ENCODE measurements at regions not wholly inside any gene's neighbourhood (a gene's known extent, or its start where the extent isn't known, plus 50 kb on each side); places are given as distances from the start of the nearest gene placed in this dataset.

DNA sequence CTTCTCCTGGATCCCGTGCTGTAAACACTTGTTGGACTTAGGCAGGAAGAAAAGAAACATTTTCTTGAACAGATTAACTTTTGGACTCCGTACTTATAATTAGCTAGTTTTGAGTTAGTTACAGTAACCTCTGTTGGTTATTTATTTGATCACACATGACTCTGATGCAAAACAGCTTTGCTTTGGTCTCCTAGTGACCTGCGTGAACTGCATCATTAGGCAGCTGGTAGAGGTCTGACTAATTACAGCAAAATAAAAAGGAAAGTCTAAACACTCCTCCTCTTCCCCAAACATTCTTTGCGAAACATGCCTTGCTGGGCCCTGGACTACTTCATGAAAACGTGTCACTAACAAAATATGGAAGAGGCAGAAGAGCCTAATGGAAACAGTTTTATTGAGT is 61.1 kb upstream of the ZFP64 start:
- in situ Hi-C loops (cut with MboI): no loop called here
- no peak overlapping the region for H2AFZ ChIP-seq

GRCh38 chr20:52251827-52252226 is 60.2 kb upstream of the ZFP64 start:
- no peak for DNase-seq
- H3K4me2 ChIP-seq (ENCODE audit: unreplicated experiment): no peak overlapping the region
- H3K4me1 ChIP-seq (ENCODE audit: insufficient read depth): no peaks in the 10 kb centered on the region
- no peaks in the 10 kb centered on the region for H3K9me2 ChIP-seq (ENCODE audit: insufficient read depth)
- no peaks in the 10 kb centered on the region for H3K79me2 ChIP-seq (ENCODE audit: insufficient read depth)
- H4K20me1 ChIP-seq (ENCODE audit: insufficient read depth): no peaks in the 10 kb centered on the region
- in situ Hi-C loops (cut with MboI): no loop called here
- TF ChIP-seq EZH2 (IDR thresholded peaks at IDR 0.05; ENCODE audit: insufficient read depth, poor library complexity, severe bottlenecking): no peak
- TF ChIP-seq EZH2phosphoT487 (IDR thresholded peaks at IDR 0.05; ENCODE audit: insufficient read depth, low read depth): no peak
- H3K4me3 ChIP-seq: no peak overlapping the region
- H3K27ac ChIP-seq: no peak overlapping the region
- H3F3A ChIP-seq (ENCODE audit: insufficient read depth): no peaks in the 10 kb centered on the region
- H3K9me3 ChIP-seq (ENCODE audit: low read depth): no peaks in the 10 kb centered on the region
- H2AFZ ChIP-seq: no peak overlapping the region
- WGBS, 2 experiments (ENCODE audit: low coverage in 1 of 2, low lambda C conversion rate in 2 of 2, missing lambda C conversion rate in 2 of 2): 68 to 83% methylated on average over 2 of the region's 2 CpGs
- H3K36me3 ChIP-seq (ENCODE audit: low read depth): no peaks in the 10 kb centered on the region
- no peak overlapping the region for H3K9ac ChIP-seq
- no peaks in the 10 kb centered on the region for H3K27me3 ChIP-seq (replicated peaks; ENCODE audit: insufficient read depth)

More for the DNA sequence above, 61.1 kb upstream of the ZFP64 start:
- DNase-seq: no peak
- Histone ChIP-seq H3K4me2 (ENCODE audit: unreplicated experiment) (no peak overlapping the region), H4K20me1 (ENCODE audit: insufficient read depth) (no peaks in the 10 kb centered on the region), H3K9me3 (ENCODE audit: low read depth) (no peaks in the 10 kb centered on the region), H3K9ac (no peak overlapping the region), H3K4me3 (no peak overlapping the region), H3K36me3 (ENCODE audit: low read depth) (no peaks in the 10 kb centered on the region), H3K79me2 (ENCODE audit: insufficient read depth) (no peaks in the 10 kb centered on the region), H3K9me2 (ENCODE audit: insufficient read depth) (no peaks in the 10 kb centered on the region), H3K27me3 (replicated peaks; ENCODE audit: insufficient read depth) (no peaks in the 10 kb centered on the region), H3F3A (ENCODE audit: insufficient read depth) (no peaks in the 10 kb centered on the region), H3K4me1 (ENCODE audit: insufficient read depth) (no peaks in the 10 kb centered on the region), H3K27ac (no peak overlapping the region)
- TF ChIP-seq EZH2phosphoT487 (IDR thresholded peaks at IDR 0.05; ENCODE audit: insufficient read depth, low read depth) (no peak), EZH2 (IDR thresholded peaks at IDR 0.05; ENCODE audit: insufficient read depth, poor library complexity, severe bottlenecking) (no peak)
- 48 to 50% methylated on average over 5 of the region's 5 CpGs for WGBS, 2 experiments (ENCODE audit: low coverage in 1 of 2, low lambda C conversion rate in 2 of 2, missing lambda C conversion rate in 2 of 2)

DNA sequence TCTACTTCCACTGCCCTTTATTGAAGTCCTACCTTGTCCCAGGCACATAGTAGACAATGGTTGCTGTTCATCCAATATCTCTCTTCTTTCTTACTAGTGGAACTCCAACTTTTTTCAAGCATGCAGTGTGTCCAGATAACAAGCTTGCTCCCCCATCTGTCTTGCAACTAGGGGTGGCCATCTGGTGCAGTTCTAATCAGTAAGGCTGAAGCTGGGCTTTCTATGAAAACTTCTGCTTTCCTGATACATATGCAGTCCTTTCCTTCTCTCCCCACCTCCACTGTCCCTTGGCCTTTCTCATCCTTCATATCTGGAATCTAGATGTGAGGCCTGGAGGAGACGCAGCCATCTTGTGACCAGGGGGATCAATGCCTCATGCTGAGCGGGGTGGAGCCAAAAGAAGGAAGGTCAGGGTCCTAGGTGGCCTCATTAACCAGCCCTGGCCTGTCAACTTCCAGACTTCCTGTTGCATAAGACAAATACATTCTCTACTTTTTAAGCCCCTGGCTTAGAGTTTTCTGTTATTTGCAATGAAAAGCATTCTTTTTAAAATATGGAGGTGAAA is 59.6 kb upstream of the ZFP64 start:
- DNase-seq: no peak
- H4K20me1 ChIP-seq (ENCODE audit: insufficient read depth): no peaks in the 10 kb centered on the region
- H3K4me3 ChIP-seq: no peak overlapping the region
- H3K4me1 ChIP-seq (ENCODE audit: insufficient read depth): no peaks in the 10 kb centered on the region
- no peaks in the 10 kb centered on the region for H3K27me3 ChIP-seq (replicated peaks; ENCODE audit: insufficient read depth)
- in situ Hi-C loops (cut with MboI): no loop called here
- H3K9me3 ChIP-seq (ENCODE audit: low read depth): no peaks in the 10 kb centered on the region
- H3K36me3 ChIP-seq (ENCODE audit: low read depth): no peaks in the 10 kb centered on the region
- no peaks in the 10 kb centered on the region for H3F3A ChIP-seq (ENCODE audit: insufficient read depth)
- 49 to 73% methylated on average over 2 of the region's 2 CpGs for WGBS, 2 experiments (ENCODE audit: low coverage in 1 of 2, low lambda C conversion rate in 2 of 2, missing lambda C conversion rate in 2 of 2)
- H3K79me2 ChIP-seq (ENCODE audit: insufficient read depth): no peaks in the 10 kb centered on the region
- no peak overlapping the region for H3K4me2 ChIP-seq (ENCODE audit: unreplicated experiment)
- no peaks in the 10 kb centered on the region for H3K9me2 ChIP-seq (ENCODE audit: insufficient read depth)
- no peak overlapping the region for H3K9ac ChIP-seq
- TF ChIP-seq EZH2phosphoT487 (IDR thresholded peaks at IDR 0.05; ENCODE audit: insufficient read depth, low read depth) (no peak), EZH2 (IDR thresholded peaks at IDR 0.05; ENCODE audit: insufficient read depth, poor library complexity, severe bottlenecking) (no peak)
- H3K27ac ChIP-seq: no peak overlapping the region
- no peak overlapping the region for H2AFZ ChIP-seq

- Histone ChIP-seq H2AFZ (no peak overlapping the region), H3K27ac (no peak overlapping the region), H3K9ac (no peak overlapping the region), H3K36me3 (ENCODE audit: low read depth) (no peaks in the 10 kb centered on the region), H4K20me1 (ENCODE audit: insufficient read depth) (no peaks in the 10 kb centered on the region), H3F3A (ENCODE audit: insufficient read depth) (no peaks in the 10 kb centered on the region), H3K4me1 (ENCODE audit: insufficient read depth) (no peaks in the 10 kb centered on the region), H3K79me2 (ENCODE audit: insufficient read depth) (no peaks in the 10 kb centered on the region), H3K4me2 (ENCODE audit: unreplicated experiment) (no peak overlapping the region), H3K9me2 (ENCODE audit: insufficient read depth) (no peaks in the 10 kb centered on the region), H3K9me3 (ENCODE audit: low read depth) (no peaks in the 10 kb centered on the region), H3K4me3 (no peak overlapping the region), H3K27me3 (replicated peaks; ENCODE audit: insufficient read depth) (no peaks in the 10 kb centered on the region)
- TF ChIP-seq EZH2 (IDR thresholded peaks at IDR 0.05; ENCODE audit: insufficient read depth, poor library complexity, severe bottlenecking) (no peak), EZH2phosphoT487 (IDR thresholded peaks at IDR 0.05; ENCODE audit: insufficient read depth, low read depth) (no peak)
- in situ Hi-C loops (cut with MboI): no loop called here
- WGBS, 2 experiments (ENCODE audit: low coverage in 1 of 2, low lambda C conversion rate in 2 of 2, missing lambda C conversion rate in 2 of 2): 74 to 80% methylated on average over 4 of the region's 4 CpGs
- DNase-seq: no peak
These were observed 56.0 kb upstream of the ZFP64 start for GRCh38 chr20:52247548-52247947.

DNA sequence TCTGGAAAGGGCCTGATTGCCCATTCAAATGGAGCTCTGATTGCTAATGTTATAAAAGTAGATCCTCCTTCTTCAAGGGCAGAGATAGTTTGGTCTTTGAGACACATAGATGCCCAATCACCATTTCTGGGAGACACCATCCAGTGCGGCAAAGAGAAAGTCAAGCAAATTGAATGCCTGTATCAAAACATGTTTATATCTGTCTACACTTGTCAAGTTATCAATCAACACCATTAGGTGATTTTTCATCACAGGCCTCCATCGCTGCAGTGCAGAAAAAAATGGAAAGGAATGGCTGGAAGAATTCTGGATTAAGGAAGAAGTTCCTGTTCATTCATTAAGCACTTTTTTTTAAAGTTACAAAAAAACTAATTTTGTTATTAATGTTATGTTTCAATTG is 54.8 kb upstream of the ZFP64 start:
- Histone ChIP-seq H4K20me1 (ENCODE audit: insufficient read depth) (no peaks in the 10 kb centered on the region), H3K27me3 (replicated peaks; ENCODE audit: insufficient read depth) (no peaks in the 10 kb centered on the region), H3K79me2 (ENCODE audit: insufficient read depth) (no peaks in the 10 kb centered on the region), H3K4me2 (ENCODE audit: unreplicated experiment) (no peak overlapping the region), H2AFZ (no peak overlapping the region), H3K9ac (no peak overlapping the region), H3K4me1 (ENCODE audit: insufficient read depth) (no peaks in the 10 kb centered on the region), H3K27ac (no peak overlapping the region), H3K9me3 (ENCODE audit: low read depth) (no peaks in the 10 kb centered on the region), H3K4me3 (no peak overlapping the region), H3F3A (ENCODE audit: insufficient read depth) (no peaks in the 10 kb centered on the region), H3K9me2 (ENCODE audit: insufficient read depth) (no peaks in the 10 kb centered on the region), H3K36me3 (ENCODE audit: low read depth) (no peaks in the 10 kb centered on the region)
- in situ Hi-C loops (cut with MboI): no loop called here
- WGBS, 2 experiments (ENCODE audit: low coverage in 1 of 2, low lambda C conversion rate in 2 of 2, missing lambda C conversion rate in 2 of 2): 86 to 91% methylated on average over 2 of the region's 2 CpGs
- no peak for DNase-seq
- TF ChIP-seq EZH2 (IDR thresholded peaks at IDR 0.05; ENCODE audit: insufficient read depth, poor library complexity, severe bottlenecking) (no peak), EZH2phosphoT487 (IDR thresholded peaks at IDR 0.05; ENCODE audit: insufficient read depth, low read depth) (no peak)
